ENCODE measurements at regions not wholly inside any gene's neighbourhood (a gene's known extent, or its start where the extent isn't known, plus 50 kb on each side); places are given as distances from the start of the nearest gene placed in this dataset.

DNA sequence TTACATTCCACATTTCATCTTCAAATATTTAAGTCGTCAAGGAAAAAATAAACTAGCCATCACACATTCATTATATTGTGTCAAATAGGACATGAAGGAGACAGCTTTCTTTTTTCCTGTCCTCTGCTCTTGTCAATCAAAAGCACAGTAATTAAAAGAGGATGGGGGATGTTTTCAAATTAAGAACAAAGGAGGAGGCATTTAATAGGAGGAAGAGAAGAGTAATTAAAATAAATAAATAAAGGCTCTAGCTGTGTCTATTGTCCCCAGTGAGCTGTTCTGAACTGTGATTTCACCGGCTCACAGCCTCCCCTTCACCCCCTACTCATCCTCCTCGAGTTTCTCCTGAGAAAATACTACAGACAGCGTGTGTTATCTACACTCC, 1377.1 kb upstream of the PIK3C3 start:
- H3K27ac Mint-ChIP-seq (ENCODE audit: low read depth, unreplicated experiment), result no peak overlapping the region
- no peak for DNase-seq (ENCODE audit: unreplicated experiment)
- no peaks in the 10 kb centered on the region for H3K4me1 Mint-ChIP-seq (ENCODE audit: insufficient read depth, unreplicated experiment)
- no TSS peak for BruUV-seq (replicated peaks)
- CTCF ChIA-PET, result interaction anchor here (0.6 to 0.7 kb wide), 2 partner anchors 10 to 543 kb away, joined by 3 read pairs; no protein-coding TSS in a partner anchor
- intact Hi-C loops (cut with micrococcal nuclease), result no loop called here
- H3K27me3 Mint-ChIP-seq (ENCODE audit: insufficient read depth, unreplicated experiment), result no peaks in the 10 kb centered on the region
- H3K9me3 Mint-ChIP-seq (ENCODE audit: unreplicated experiment), result no peaks in the 10 kb centered on the region
- TF ChIP-seq CTCF (IDR thresholded peaks at IDR 0.05; ENCODE audit: unreplicated experiment), result no peak
- H3K36me3 Mint-ChIP-seq (ENCODE audit: insufficient read depth, unreplicated experiment), result no peaks in the 10 kb centered on the region
- no peak overlapping the region for H3K4me3 Mint-ChIP-seq (ENCODE audit: unreplicated experiment)
- POLR2A ChIA-PET, result no interaction called here

DNA sequence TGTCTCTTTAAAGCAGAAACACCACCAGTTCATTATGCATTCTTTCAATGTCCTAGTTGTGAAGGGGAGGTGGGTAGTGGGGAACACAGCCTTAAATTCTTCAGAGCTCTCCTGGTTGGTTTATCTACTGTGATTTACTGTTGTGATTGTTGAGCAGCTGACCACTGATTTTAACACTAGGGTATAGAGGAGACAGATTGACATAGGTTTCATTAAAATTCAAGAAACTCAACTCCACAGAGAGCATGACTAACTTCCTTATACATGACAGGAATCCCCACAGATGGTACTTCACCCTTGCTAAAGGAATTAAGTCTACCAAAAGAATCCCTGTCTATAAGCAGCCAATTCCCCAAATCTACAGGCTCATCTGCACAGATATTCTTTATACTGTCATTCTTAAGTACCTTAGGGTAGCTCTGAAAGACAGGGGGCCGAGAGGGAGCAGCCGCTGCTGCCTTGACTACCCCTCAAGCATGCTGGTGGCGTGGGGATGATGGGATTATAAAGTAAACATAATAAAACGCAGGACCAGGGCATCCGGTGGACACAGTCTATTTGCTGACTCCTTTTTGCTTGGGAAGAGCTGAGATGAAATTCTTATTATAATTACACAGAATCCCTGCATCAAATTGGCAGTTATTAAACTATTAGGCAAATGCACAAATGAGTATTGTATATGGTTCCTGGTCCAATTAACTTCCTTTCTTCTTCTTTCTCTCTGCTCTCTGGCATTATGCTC, 1377.6 kb upstream of the PIK3C3 start:
- POLR2A ChIA-PET, result no interaction called here
- no peak overlapping the region for H3K4me3 Mint-ChIP-seq (ENCODE audit: unreplicated experiment)
- intact Hi-C loops (cut with micrococcal nuclease), result no loop called here
- DNase-seq (ENCODE audit: unreplicated experiment), result no peak
- H3K9me3 Mint-ChIP-seq (ENCODE audit: unreplicated experiment), result no peaks in the 10 kb centered on the region
- no TSS peak for BruUV-seq (replicated peaks)
- no peak for TF ChIP-seq CTCF (IDR thresholded peaks at IDR 0.05; ENCODE audit: unreplicated experiment)
- H3K4me1 Mint-ChIP-seq (ENCODE audit: insufficient read depth, unreplicated experiment), result no peaks in the 10 kb centered on the region
- CTCF ChIA-PET, result interaction anchor here (0.6 to 0.7 kb wide), 2 partner anchors 9 to 544 kb away, joined by 3 read pairs; no protein-coding TSS in a partner anchor
- H3K27me3 Mint-ChIP-seq (ENCODE audit: insufficient read depth, unreplicated experiment), result no peaks in the 10 kb centered on the region
- no peaks in the 10 kb centered on the region for H3K36me3 Mint-ChIP-seq (ENCODE audit: insufficient read depth, unreplicated experiment)
- H3K27ac Mint-ChIP-seq (ENCODE audit: low read depth, unreplicated experiment), result no peak overlapping the region

DNA sequence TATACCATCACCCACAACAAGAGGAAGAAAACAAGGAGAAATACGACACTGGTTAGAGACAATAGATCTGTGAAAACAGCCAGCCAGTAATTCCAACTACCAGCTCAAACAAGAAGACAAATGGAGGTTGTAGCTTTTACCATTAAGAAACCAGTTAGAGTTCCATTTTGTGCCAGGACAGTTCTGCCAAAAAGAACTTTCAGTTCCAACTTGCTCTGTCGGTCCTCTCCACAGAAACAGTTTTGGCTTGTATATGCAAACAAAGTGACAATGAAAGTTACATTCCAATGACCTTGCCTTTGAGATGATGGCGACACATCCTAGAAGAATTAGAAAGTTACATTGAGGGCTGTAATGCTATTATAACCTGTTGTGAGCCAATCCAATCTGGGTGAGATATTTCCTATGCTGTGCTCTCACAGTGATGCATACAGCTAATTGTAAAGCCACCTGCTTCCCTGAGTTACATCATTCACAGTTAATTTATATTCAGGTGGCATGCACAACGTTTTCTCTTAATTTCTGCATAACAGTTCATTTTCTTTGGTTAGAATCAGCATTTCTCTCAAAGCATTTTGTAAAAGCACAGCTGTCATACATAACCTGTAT, 1378.4 kb upstream of the PIK3C3 start:
- Mint-ChIP-seq H3K27me3 (ENCODE audit: insufficient read depth, unreplicated experiment) (no peaks in the 10 kb centered on the region), H3K9me3 (ENCODE audit: unreplicated experiment) (no peaks in the 10 kb centered on the region), H3K4me1 (ENCODE audit: insufficient read depth, unreplicated experiment) (no peaks in the 10 kb centered on the region), H3K36me3 (ENCODE audit: insufficient read depth, unreplicated experiment) (no peaks in the 10 kb centered on the region), H3K4me3 (ENCODE audit: unreplicated experiment) (no peak overlapping the region), H3K27ac (ENCODE audit: low read depth, unreplicated experiment) (no peak overlapping the region)
- POLR2A ChIA-PET, result no interaction called here
- no peak for DNase-seq (ENCODE audit: unreplicated experiment)
- no peak for TF ChIP-seq CTCF (IDR thresholded peaks at IDR 0.05; ENCODE audit: unreplicated experiment)
- BruUV-seq (replicated peaks), result no TSS peak
- intact Hi-C loops (cut with micrococcal nuclease), result no loop called here
- CTCF ChIA-PET, result no interaction called here

DNA sequence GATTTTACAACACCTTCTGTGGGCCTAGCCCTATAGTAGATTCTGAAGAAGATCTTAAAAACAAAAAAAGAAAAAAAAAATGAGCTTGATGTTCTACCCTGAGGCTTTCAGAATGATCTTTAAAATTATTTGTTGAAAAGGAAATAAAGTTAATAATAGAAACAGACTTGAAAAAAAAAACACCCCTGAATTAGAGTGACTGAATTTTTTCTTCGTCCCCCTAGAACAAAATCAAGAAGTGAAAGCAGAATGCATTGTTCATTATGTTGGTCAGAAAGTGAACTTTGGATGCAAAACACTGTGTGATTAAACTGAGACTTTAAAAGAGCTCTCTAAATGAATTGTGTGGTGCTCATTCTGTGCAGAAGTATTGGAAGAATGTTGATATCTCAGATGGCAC, 1384.4 kb upstream of the PIK3C3 start:
- Mint-ChIP-seq H3K27ac (ENCODE audit: low read depth, unreplicated experiment) (no peak overlapping the region), H3K4me1 (ENCODE audit: insufficient read depth, unreplicated experiment) (no peaks in the 10 kb centered on the region), H3K9me3 (ENCODE audit: unreplicated experiment) (no peaks in the 10 kb centered on the region), H3K27me3 (ENCODE audit: insufficient read depth, unreplicated experiment) (no peaks in the 10 kb centered on the region), H3K36me3 (ENCODE audit: insufficient read depth, unreplicated experiment) (no peaks in the 10 kb centered on the region), H3K4me3 (ENCODE audit: unreplicated experiment) (no peak overlapping the region)
- CTCF ChIA-PET, result interaction anchor here (0.6 kb wide), 1 partner anchor 168 kb away, joined by 3 read pairs; no protein-coding TSS in a partner anchor
- intact Hi-C loops (cut with micrococcal nuclease), result no loop called here
- DNase-seq (ENCODE audit: unreplicated experiment), result no peak
- no TSS peak for BruUV-seq (replicated peaks)
- POLR2A ChIA-PET, result no interaction called here
- no peak for TF ChIP-seq CTCF (IDR thresholded peaks at IDR 0.05; ENCODE audit: unreplicated experiment)

Measured in MCF 10A (cell line).